Stimulated activated CD8-positive, alpha-beta memory T cell treated with anti-CD3 and anti-CD28 coated beads, Interleukin-4, amount 100 ng/mL, for 24 hours (primary cell): ENCODE measurements at regions not wholly inside any gene's neighbourhood (a gene's known extent, or its start where the extent isn't known, plus 50 kb on each side); places are given as distances from the start of the nearest gene placed in this dataset.
"Not testable (repeated sequence)": the region's sequence is repeated elsewhere in the genome, so short reads cannot be mapped to it uniquely, and the experiment has no call there.

Experiments used
- DNase-seq: peaks from one replicate; pipeline ENCODE4 v3.0.0-alpha.2; 2020; ENCODE audit warnings: low read depth

GRCh38 chr13:73338389-73338788, 279.6 kb downstream of the KLF5 start:
- no peak for DNase-seq

- DNase-seq, result no peak
These were observed 278.7 kb downstream of the KLF5 start for GRCh38 chr13:73337532-73337931.

- no peak for DNase-seq
These were observed 278.0 kb downstream of the KLF5 start for GRCh38 chr13:73336773-73337172.

- no peak for DNase-seq
These were observed 277.1 kb downstream of the KLF5 start for GRCh38 chr13:73335944-73336343.

GRCh38 chr13:73335210-73335609, 276.4 kb downstream of the KLF5 start:
- DNase-seq, result no peak

- DNase-seq, result no peak
These were observed 275.6 kb downstream of the KLF5 start for GRCh38 chr13:73334445-73334844.

- DNase-seq, result no peak
These were observed 272.8 kb downstream of the KLF5 start for GRCh38 chr13:73331556-73331955.

GRCh38 chr13:73329355-73329754, 270.6 kb downstream of the KLF5 start:
- no peak for DNase-seq

- DNase-seq, result no peak
These were observed 268.8 kb downstream of the KLF5 start for GRCh38 chr13:73327579-73327978.

GRCh38 chr13:73325723-73326558, 267.1 kb downstream of the KLF5 start:
- DNase-seq, result no peak

GRCh38 chr13:73324842-73325722, 266.3 kb downstream of the KLF5 start:
- no peak for DNase-seq

- no peak for DNase-seq
These were observed 264.8 kb downstream of the KLF5 start for GRCh38 chr13:73323615-73324014.

GRCh38 chr13:73321043-73321442, 262.2 kb downstream of the KLF5 start:
- no peak for DNase-seq

GRCh38 chr13:73317140-73317539, 258.3 kb downstream of the KLF5 start:
- no peak for DNase-seq

GRCh38 chr13:73310366-73310765, 251.6 kb downstream of the KLF5 start:
- no peak for DNase-seq

GRCh38 chr13:73307481-73307880, 248.7 kb downstream of the KLF5 start:
- DNase-seq, result no peak

- no peak for DNase-seq
These were observed 247.9 kb downstream of the KLF5 start for GRCh38 chr13:73306688-73307087.

- DNase-seq, result no peak
These were observed 245.6 kb downstream of the KLF5 start for GRCh38 chr13:73304442-73304841.

- DNase-seq, result no peak
These were observed 245.0 kb downstream of the KLF5 start for GRCh38 chr13:73303851-73304250.

GRCh38 chr13:73301622-73302021, 242.8 kb downstream of the KLF5 start:
- DNase-seq, result not testable (repeated sequence)

GRCh38 chr13:73300718-73301425, 242.1 kb downstream of the KLF5 start:
- no peak for DNase-seq

- no peak for DNase-seq
These were observed 241.0 kb downstream of the KLF5 start for GRCh38 chr13:73299787-73300186.
